Endothelial cell of umbilical vein (primary cell): ENCODE measurements at regions not wholly inside any gene's neighbourhood (a gene's known extent, or its start where the extent isn't known, plus 50 kb on each side); places are given as distances from the start of the nearest gene placed in this dataset.

Experiments used
- BruUV-seq: library from RNA; stranded (reverse); fragments of 400-500 nt; replicated peaks from 2 replicates; lab custom pipeline; 2021; lab: Mats Ljungman, UMichigan
- CTCF ChIA-PET: fragments of 300-600, 350-600 bp; sonication (Branson Sonifier 250); formaldehyde crosslinking; loops from one replicate; lab custom pipeline; 2021; ENCODE audit warnings: antibody characterized with exemption, inconsistent platforms; lab: Charles Lee
- POLR2A ChIA-PET: fragments of 300-600, 350-600 bp; sonication (Branson Sonifier 250); formaldehyde crosslinking; loops from one replicate; lab custom pipeline; 2021; ENCODE audit warnings: antibody characterized with exemption, inconsistent platforms; lab: Charles Lee
- DNase-seq: peaks from one replicate; pipeline ENCODE4 v3.0.0-alpha.2; 2011; ENCODE audit warnings: low read depth, low spot score
- FAIRE-seq: peaks from 2 replicates; lab custom pipeline; 2011; peaks lifted over from hg19 to GRCh38; lab: Jason Lieb, UNC
- H2AFZ ChIP-seq: 2 replicates; pipeline ENCODE4 v1.6.0; 2012; ENCODE audit warnings: low read depth, low read length, control low read depth, inconsistent platforms
- H3K27ac ChIP-seq: 2 replicates; pipeline ENCODE4 v1.5.1; 2011; ENCODE audit warnings: low read depth, mild to moderate bottlenecking, control low read depth, low read length, moderate library complexity; ENCODE audit not compliant: insufficient read depth
- H3K27me3 ChIP-seq, 2 experiments: 2 replicates each; pipeline versions ENCODE4 v1.6.0 to v1.6.1; 2011; ENCODE audit warnings: low read length in 2 of 2, mixed read lengths in 1 of 2; ENCODE audit not compliant: control insufficient read depth in 2 of 2, insufficient read depth in 2 of 2
- H3K36me3 ChIP-seq, 2 experiments: 2 replicates in 1 of 2; 3 replicates in 1 of 2; pipeline ENCODE4 v1.5.1; 2011; ENCODE audit warnings: low read length in 2 of 2, mild to moderate bottlenecking in 1 of 2, moderate library complexity in 1 of 2; ENCODE audit not compliant: control insufficient read depth in 2 of 2, insufficient read depth in 2 of 2; ENCODE audit errors: extremely low read depth in 1 of 2
- H3K4me1 ChIP-seq: 3 replicates; pipeline ENCODE4 v1.5.1; 2011; ENCODE audit warnings: mild to moderate bottlenecking, low read length; ENCODE audit not compliant: control insufficient read depth, insufficient read depth; ENCODE audit errors: extremely low read depth
- H3K4me2 ChIP-seq: 2 replicates; pipeline ENCODE4 v1.6.1; 2011; ENCODE audit warnings: low read length, control low read depth, mixed read lengths; ENCODE audit not compliant: insufficient read depth
- H3K4me3 ChIP-seq, 3 experiments: fragments of 200-600 bp in 1 of 3; sonication (generic), shearing (Covaris generic) in 1 of 3; replicated peaks in 1 of 3; 2 replicates each; pipeline ENCODE4 v1.5.1; 2011 to 2016; ENCODE audit warnings: control low read depth in 3 of 3, low read length in 3 of 3, mild to moderate bottlenecking in 2 of 3, inconsistent platforms in 1 of 3, low read depth in 1 of 3, moderate library complexity in 1 of 3; ENCODE audit not compliant: insufficient read depth in 1 of 3
- H3K79me2 ChIP-seq: 2 replicates; pipeline ENCODE4 v1.6.0; 2012; ENCODE audit warnings: low read length, inconsistent platforms; ENCODE audit not compliant: control insufficient read depth, insufficient read depth
- H3K9ac ChIP-seq: replicated peaks from 2 replicates; pipeline ENCODE3; 2011; ENCODE audit warnings: low read length, control low read depth; ENCODE audit not compliant: insufficient read depth; ENCODE audit errors: extremely low read depth
- H3K9me1 ChIP-seq: replicated peaks from 3 replicates; pipeline ENCODE4 v1.6.0; 2011; ENCODE audit warnings: mild to moderate bottlenecking, low read length; ENCODE audit not compliant: control insufficient read depth, insufficient read depth; ENCODE audit errors: extremely low read depth
- H3K9me3 ChIP-seq: replicated peaks from 2 replicates; pipeline ENCODE4 v1.5.1; 2012; ENCODE audit warnings: low read length, inconsistent platforms; ENCODE audit not compliant: control insufficient read depth, insufficient read depth
- H4K20me1 ChIP-seq: replicated peaks from 2 replicates; pipeline ENCODE3; 2011; ENCODE audit warnings: mild to moderate bottlenecking, low read length; ENCODE audit not compliant: control insufficient read depth, insufficient read depth; ENCODE audit errors: extremely low read depth
- FOS ChIP-seq: IDR thresholded peaks from 2 replicates; pipeline ENCODE4 v1.6.1; 2011; ENCODE audit warnings: mild to moderate bottlenecking, low read length, moderate library complexity, borderline replicate concordance; ENCODE audit not compliant: insufficient read depth
- GATA2 ChIP-seq: IDR thresholded peaks from 2 replicates; pipeline ENCODE4 v1.7.0; 2011; ENCODE audit warnings: low read depth, mild to moderate bottlenecking, moderate library complexity, mixed read lengths, low read length; ENCODE audit not compliant: insufficient read length, insufficient read depth
- JUN ChIP-seq: IDR thresholded peaks from 2 replicates; pipeline ENCODE4 v1.6.1; 2011; ENCODE audit warnings: borderline replicate concordance, low read depth; ENCODE audit not compliant: insufficient read length, insufficient read depth
- MAX ChIP-seq: IDR thresholded peaks from 2 replicates; pipeline ENCODE4 v1.6.1; 2011; ENCODE audit not compliant: insufficient read depth, insufficient read length
- MYC ChIP-seq: IDR thresholded peaks from one replicate; pipeline ENCODE4 v1.6.1; 2011; ENCODE audit warnings: mild to moderate bottlenecking, low read depth, low read length
- POLR2A ChIP-seq: IDR thresholded peaks from 2 replicates; pipeline ENCODE4 v1.6.1; 2012; ENCODE audit warnings: low read depth, mild to moderate bottlenecking, control low read depth, low read length
- POLR2AphosphoS5 ChIP-seq: IDR thresholded peaks from 2 replicates; pipeline ENCODE4 v1.6.1; 2012; ENCODE audit warnings: low read depth, mild to moderate bottlenecking, control low read depth, low read length, moderate library complexity; ENCODE audit not compliant: insufficient read depth
- dilution Hi-C: fragments of 300-500 bp; cut with MboI; formaldehyde crosslinking; loops from one replicate; pipeline ENCODE4 v1.15.0; 2019; ENCODE audit warnings: low sequenced_read_pairs; ENCODE audit not compliant: extremely low pct_ligation_motif_present
- intact Hi-C: fragments of 100-400 bp; cut with micrococcal nuclease; formaldehyde crosslinking; loops from one replicate; pipeline ENCODE4 v1.10.0; 2022
- TF ChIP-seq, protein P1 (sequence below), 2 donors: IDR thresholded peaks; 1 replicate in 1 of 2; 2 replicates in 1 of 2; pipeline ENCODE4 v1.5.1; 2011; ENCODE audit warnings: low read length in 2 of 2, mild to moderate bottlenecking in 2 of 2, moderate library complexity in 2 of 2, control low read depth in 1 of 2, inconsistent platforms in 1 of 2, low read depth in 1 of 2; ENCODE audit not compliant: insufficient read depth in 1 of 2; ENCODE audit errors: extremely low read depth in 1 of 2

GRCh38 chr5:2910401-2911175, 159.1 kb upstream of the IRX2 start:
- ChIA-PET CTCF (no interaction called here), POLR2A (no interaction called here)
- Histone ChIP-seq H3K9me3 (peaks cover 2% of the 10 kb centered on the region), H3K27me3 (no peaks in the 10 kb centered on the region), H3K9ac (no peak overlapping the region), H3K36me3 (no peaks in the 10 kb centered on the region), H3K27ac (no peak overlapping the region), H3K9me1 (no peaks in the 10 kb centered on the region), H4K20me1 (no peaks in the 10 kb centered on the region), H2AFZ (no peak overlapping the region), H3K4me2 (no peak overlapping the region), H3K4me3 (no peak overlapping the region), H3K79me2 (no peaks in the 10 kb centered on the region), H3K4me1 (no peaks in the 10 kb centered on the region)
- BruUV-seq = no TSS peak
- FAIRE-seq (no peak), DNase-seq (no peak)
- dilution Hi-C loops (no loop called here), intact Hi-C loops (no loop called here)
- TF ChIP-seq MYC (no peak), GATA2 (no peak), MAX (no peak), POLR2AphosphoS5 (no peak), FOS (no peak), JUN (no peak), POLR2A (no peak)
- TF ChIP-seq, protein P1, sequence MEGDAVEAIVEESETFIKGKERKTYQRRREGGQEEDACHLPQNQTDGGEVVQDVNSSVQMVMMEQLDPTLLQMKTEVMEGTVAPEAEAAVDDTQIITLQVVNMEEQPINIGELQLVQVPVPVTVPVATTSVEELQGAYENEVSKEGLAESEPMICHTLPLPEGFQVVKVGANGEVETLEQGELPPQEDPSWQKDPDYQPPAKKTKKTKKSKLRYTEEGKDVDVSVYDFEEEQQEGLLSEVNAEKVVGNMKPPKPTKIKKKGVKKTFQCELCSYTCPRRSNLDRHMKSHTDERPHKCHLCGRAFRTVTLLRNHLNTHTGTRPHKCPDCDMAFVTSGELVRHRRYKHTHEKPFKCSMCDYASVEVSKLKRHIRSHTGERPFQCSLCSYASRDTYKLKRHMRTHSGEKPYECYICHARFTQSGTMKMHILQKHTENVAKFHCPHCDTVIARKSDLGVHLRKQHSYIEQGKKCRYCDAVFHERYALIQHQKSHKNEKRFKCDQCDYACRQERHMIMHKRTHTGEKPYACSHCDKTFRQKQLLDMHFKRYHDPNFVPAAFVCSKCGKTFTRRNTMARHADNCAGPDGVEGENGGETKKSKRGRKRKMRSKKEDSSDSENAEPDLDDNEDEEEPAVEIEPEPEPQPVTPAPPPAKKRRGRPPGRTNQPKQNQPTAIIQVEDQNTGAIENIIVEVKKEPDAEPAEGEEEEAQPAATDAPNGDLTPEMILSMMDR (IDR thresholded peaks at IDR 0.05; ENCODE audit: extremely low read depth in 1 of 2, insufficient read depth in 1 of 2, low read depth in 1 of 2, low read length in 2 of 2) = no peak
